ENCODE measurements at regions not wholly inside any gene's neighbourhood (a gene's known extent, or its start where the extent isn't known, plus 50 kb on each side); places are given as distances from the start of the nearest gene placed in this dataset.

DNA sequence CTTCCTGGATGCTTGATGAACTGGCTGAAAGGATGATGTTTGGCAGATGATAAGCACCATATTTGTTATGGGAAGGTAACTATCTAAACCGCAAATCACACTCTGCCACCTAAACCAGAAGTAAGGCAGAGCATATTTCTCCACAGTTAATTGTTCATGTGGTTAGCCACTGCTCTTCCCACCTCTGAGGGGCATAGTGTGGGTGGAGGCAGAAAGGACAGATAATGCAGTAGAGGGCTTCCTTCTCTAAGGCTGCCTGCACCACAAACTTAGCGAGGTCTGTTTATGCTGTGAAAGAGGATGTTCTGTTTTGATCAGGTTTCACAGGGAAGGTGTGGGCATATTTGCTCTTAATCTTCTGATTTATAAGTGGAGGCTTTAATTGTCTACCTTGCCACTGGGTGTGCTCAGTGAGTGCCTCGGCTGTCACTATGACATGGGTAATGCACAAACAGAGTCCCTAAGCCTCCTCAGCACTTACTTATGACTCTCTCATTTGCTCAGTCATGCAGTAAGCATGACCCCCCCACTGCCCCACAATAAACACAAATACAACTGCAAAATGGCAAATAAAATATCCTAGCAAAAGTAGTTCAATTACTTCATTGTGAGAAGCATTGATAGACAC, 401.0 kb downstream of the TMA16 start:
- DNase-seq: no peak

GRCh38 chr4:163901319-163901718, 406.8 kb downstream of the TMA16 start:
- no peak for DNase-seq

GRCh38 chr4:163902417-163902816, 407.9 kb downstream of the TMA16 start:
- no peak for DNase-seq

- no peak for DNase-seq
These were observed 417.4 kb downstream of the TMA16 start for GRCh38 chr4:163911891-163912290.

- DNase-seq: no peak
These were observed 419.1 kb downstream of the TMA16 start for GRCh38 chr4:163913571-163913970.

DNA sequence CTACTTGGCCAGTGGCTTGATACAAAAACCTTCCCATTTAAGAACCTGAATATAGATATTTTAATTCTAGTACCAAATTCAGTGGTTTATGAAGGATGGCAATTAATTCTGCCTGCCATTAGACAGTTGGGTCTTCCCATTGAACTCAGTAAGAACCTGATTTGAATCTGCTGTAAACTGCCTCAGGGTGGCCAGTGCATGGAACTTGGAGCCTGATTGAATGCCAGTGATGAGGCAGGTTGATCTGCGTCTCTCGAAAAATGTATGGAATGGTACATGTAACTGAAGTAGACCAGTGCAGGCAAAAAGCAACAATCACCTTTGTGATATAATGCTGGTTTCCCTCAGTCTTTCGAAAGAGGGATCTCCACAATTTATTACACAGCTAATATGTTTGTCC, 421.4 kb downstream of the TMA16 start:
- no peak for DNase-seq

DNA sequence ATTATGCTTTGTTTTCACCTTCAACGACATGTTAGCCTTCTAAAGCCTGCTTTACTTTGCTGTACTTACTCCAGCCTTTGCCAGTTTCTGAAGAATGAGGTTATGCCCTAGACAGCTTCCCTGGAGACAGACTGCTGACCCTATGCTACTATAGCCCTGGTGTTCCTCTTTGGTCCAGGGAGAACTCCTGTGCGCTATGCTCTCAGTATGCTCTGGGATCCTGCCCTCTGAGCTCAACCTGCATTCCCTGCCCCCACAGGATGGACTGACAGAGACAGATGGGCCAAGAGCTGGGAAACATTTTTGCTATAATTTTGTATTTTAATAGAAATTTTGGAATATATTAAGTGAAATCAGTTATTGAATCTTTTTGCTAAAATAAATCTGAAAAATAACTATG, 425.9 kb downstream of the TMA16 start:
- DNase-seq: no peak

GRCh38 chr4:163922302-163922701, 427.8 kb downstream of the TMA16 start:
- DNase-seq: no peak

GRCh38 chr4:163923092-163923491, 428.6 kb downstream of the TMA16 start:
- no peak for DNase-seq

DNA sequence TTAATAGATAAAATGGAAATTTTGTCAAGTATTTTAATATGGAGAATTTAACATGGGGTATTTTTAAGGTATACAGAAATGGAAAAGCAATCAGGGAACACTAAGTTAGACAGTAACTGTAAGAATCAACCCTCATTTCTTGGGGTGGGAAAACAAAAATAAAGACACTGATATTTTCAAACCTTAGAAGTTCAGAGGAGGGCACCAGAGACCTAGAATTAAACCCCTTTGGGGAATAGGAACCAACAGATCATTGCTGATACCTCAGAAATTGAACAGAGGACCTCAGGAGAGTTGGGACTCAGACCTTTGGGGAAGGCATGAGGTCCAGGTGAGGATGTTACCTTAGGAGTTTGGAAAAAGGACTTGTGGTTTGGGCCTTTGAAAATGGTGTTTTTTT, 435.6 kb downstream of the TMA16 start:
- no peak for DNase-seq

DNA sequence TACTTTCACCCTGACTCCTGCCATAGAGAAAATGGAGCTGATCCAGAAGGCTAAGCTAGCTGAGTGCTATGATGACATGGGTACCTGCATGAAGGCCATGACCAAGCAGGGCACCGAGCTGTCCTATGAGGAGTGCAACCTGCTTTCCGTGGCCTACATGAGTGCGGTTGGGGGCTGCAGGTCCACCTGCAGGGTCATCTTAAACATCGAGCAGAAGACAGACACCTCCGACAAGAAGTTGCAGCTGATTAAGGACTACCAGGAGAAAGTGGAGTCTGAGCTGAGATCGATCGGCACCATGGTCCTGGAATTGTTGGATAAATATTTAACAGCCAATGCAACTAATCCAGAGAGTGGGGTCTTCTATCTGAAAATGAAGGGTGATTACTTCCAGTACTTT, 438.0 kb downstream of the TMA16 start:
- DNase-seq: no peak

DNA sequence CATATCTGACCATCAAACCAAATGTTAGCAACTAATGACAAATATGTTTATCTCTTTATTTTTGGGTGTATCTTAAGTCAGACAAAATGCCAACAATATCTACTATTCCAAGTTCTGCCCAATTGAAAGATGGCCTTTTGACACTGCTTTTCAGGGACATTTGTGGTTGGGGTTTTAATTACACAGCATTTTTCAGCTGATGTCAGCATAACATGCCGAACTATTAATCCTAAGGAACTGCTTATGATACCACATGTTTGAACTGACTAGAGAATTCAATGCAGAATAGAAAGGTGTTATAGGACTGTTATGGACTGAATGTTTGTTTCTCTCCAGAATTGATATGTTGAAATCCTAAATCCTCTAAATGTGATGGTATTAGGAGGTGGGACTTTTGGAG, 445.1 kb downstream of the TMA16 start:
- no peak for DNase-seq

DNA sequence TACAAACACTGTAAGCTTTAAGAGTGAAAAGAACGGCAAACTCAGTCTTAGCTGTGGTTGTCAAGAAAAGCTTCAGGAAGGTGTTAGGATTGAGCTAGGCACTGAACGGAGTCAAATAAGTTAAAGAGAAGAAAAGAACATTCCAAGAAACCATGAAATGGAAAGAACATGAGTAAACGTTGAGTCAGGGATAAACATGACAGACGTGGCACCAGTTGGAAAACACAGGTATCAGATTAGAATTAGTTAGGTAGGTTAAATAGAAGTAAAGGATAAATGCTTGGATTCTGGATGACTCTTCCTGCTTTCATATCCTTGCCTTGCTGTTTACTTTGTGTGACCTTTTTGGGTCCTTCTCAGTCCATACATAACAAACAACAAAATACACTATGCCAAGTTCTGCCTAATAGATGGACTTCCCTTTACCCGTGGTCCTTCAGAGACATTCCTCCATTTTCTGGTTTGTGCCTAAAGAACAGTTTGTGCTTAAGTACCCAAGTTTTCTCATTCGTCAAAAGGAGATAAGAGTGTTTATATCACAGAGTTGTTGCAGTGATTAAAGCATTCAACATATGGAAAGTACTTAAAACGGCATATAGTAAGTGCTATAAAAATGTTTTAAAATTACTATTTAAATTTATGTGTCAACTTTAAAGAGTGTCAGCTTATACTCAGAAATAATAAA, 446.9 kb downstream of the TMA16 start:
- no peak for DNase-seq

DNA sequence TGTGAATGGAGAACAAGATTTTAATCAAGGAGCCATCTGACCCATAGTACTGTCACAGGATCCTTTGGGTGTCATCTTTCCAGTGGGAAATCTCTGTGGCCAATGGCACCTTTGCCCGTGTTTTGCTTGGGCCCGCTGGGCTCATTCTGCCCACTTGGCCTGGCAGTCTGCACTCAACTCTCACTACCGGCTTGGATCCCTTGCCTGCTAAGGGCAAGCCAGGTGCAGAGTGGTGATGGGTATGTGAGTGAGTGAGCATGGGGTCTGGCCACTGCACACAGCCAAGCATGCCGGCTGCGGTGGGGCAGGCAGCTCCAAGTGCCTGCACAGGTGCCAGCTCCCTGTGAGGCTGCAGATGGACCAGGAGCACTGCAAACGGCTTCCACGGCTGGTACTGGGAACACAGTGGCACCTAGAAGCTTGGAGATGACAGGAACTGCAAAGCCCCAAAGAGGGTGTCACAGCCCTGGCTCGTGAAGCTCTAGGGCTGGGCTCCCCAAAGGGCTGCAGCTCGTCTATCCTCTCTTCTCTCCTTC, 454.5 kb downstream of the TMA16 start:
- no peak for DNase-seq

DNA sequence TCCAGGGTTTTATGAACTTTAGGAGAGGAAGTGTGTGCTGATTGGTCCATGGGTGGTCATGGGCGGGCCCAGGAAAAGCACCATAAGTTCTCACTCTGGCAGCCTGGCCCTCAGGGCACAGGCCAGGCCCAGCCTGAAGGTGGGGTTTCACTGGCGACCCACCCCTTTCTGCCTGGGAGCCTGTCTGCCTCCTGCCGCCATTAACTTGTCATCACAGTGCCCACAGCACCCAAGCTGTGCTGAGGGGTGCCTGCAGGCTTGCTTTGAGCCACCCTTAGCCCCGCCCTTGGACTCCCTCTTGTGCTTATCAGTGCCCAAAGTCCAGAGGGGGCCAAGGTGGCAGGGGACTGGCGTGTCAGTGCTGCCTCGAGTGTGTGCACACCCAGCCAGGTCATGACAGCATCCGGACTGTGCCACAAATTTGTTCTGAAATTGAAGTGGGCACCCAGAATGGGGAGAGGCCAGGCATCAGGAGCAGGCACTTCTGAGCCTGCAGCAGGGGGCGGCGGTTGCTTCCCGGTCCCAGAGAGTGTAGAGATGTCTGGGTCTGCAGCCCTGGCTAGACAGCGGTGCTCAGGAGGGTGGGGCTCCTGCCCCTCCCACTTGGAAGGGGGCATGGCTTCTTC, 455.6 kb downstream of the TMA16 start:
- no peak for DNase-seq

DNA sequence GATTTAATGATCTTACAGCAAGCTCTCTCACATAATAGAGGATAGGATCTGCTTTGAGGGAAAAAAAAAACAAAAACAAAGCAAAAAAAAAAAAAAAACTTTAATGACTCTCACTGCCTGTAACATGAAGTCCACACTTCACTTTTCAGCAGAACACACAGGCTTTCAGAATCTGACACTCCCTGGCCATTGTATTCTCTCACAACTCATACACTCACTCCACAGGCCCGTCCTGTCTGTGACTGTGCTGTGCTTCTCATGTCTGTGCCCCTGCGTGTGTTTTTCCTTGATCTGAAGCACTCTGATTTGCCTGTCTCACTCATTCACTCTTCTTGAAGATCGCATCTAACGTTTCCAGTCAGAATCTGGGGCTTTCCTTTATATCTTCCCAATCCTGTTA, 460.8 kb downstream of the TMA16 start:
- DNase-seq: no peak

DNA sequence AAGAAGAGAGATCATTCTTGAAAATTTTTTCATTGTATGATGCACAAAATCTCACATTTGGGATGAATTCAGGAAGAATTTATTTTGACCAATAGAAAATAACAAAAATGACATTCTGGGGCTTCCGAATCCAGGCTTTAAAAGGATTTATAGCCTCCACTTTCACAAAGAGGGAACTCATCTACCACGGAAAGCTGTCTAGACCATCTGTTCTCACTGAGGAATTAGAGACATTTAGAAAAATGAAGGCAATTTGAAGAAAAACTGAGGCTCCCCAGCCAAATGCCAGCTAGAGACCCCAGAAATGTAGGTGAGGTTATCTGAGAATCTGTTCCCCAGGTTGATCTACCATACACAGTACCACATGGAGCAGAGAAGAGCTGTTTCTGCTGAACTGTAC, 464.3 kb downstream of the TMA16 start:
- DNase-seq: no peak

GRCh38 chr4:163959932-163960331, 465.4 kb downstream of the TMA16 start:
- no peak for DNase-seq

DNA sequence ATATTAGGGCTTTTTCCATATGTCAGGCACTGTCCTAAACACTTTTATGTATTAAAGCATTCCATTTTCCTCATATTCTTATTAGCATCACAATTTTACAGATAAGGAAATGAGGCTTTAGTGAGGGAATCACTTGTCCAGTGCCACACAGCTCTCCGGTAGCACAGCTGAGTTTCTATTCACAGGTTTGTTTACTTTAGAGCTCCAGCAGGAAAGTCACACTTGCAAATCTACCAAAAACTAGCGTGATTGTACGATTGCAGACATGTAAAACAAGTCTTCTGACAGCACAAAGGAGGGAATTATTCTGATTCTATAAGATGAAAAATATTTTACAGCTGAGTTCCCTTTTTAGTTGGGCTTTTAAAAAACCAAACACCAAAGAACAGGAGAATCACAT, 472.1 kb downstream of the TMA16 start:
- no peak for DNase-seq

DNA sequence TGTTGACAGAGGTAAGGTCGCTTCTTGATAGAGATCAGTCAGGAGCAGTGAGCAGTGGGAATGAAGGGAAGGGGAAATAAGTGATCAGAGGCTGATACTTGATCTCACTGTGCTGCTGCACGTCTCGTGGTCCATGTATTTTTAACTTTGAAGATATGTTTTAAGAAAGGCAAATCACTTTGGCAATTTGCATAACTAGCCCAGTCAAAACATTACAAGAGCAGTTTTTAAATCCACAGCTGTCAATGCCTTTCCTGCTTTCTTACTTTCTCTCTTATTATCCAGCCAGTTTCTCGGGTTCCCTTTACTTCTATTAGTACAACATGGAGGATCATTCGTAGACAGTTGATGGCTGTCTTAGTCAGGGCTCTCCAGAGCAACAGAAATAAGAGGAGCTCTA, 472.8 kb downstream of the TMA16 start:
- no peak for DNase-seq

GRCh38 chr4:163967710-163968109, 473.2 kb downstream of the TMA16 start:
- no peak for DNase-seq

DNA sequence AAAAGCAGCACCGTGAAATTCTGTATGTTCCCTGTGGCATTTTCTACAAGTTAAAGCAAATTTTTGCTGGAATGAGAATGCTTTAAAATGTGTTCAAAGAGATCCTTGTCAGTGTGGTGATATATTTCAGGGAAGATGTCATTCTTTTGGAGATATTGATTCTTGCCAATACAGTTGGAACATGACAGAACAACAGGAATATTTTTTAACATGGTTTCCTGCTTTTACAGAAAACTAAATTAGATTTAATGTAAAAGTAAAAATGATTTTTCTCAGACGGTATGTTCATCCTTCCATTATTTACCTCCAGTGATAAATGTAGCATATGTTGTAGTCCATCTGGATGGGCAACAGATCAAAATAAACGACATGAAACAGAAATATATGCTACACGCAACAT, 474.8 kb downstream of the TMA16 start:
- DNase-seq: no peak

DNA sequence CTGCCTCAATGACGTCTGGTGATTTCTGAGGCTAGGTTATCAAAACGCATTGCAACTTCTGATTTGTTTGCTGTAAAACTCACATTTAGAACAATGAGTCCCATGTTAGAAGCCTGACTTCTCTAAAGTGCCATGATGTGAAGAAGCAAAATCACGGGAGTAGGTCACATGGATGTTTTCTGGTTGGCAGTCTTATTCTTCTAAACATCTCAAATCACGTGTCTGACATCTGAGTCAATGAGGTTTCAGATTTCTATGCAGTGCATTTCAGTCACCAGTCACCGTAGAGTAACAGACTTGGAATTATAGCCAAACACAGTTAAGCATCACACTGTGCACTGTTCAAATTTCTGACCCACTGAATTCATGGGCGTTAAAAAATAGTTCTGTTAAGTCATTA, 482.1 kb downstream of the TMA16 start:
- DNase-seq: no peak

GRCh38 chr4:163988391-163988790, 493.9 kb downstream of the TMA16 start:
- DNase-seq: no peak

Measured in NCI-H446 (cell line).